LNCAP (cell line): ENCODE measurements at regions not wholly inside any gene's neighbourhood (a gene's known extent, or its start where the extent isn't known, plus 50 kb on each side); places are given as distances from the start of the nearest gene placed in this dataset.

ENCODE experiments used
- TF ChIP-seq, protein P1 (sequence below): fragments of 450-650 bp; IDR thresholded peaks from 2 replicates; pipeline ENCODE4 v1.5.1; 2017; ENCODE audit warnings: mild to moderate bottlenecking

- TF ChIP-seq, protein P1, sequence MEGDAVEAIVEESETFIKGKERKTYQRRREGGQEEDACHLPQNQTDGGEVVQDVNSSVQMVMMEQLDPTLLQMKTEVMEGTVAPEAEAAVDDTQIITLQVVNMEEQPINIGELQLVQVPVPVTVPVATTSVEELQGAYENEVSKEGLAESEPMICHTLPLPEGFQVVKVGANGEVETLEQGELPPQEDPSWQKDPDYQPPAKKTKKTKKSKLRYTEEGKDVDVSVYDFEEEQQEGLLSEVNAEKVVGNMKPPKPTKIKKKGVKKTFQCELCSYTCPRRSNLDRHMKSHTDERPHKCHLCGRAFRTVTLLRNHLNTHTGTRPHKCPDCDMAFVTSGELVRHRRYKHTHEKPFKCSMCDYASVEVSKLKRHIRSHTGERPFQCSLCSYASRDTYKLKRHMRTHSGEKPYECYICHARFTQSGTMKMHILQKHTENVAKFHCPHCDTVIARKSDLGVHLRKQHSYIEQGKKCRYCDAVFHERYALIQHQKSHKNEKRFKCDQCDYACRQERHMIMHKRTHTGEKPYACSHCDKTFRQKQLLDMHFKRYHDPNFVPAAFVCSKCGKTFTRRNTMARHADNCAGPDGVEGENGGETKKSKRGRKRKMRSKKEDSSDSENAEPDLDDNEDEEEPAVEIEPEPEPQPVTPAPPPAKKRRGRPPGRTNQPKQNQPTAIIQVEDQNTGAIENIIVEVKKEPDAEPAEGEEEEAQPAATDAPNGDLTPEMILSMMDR, result no peak
These were observed 304.1 kb downstream of the KLF6 start for GRCh38 chr10:3480990-3481315.

- TF ChIP-seq, protein P1, result no peak
These were observed 304.6 kb downstream of the KLF6 start for GRCh38 chr10:3480281-3480989.

GRCh38 chr10:3478632-3479240 is 306.2 kb upstream of the PITRM1 start:
- TF ChIP-seq, protein P1, result no peak

- TF ChIP-seq, protein P1, result no peak
These were observed 305.6 kb upstream of the PITRM1 start for GRCh38 chr10:3478153-3478552.

GRCh38 chr10:3477683-3478082 is 305.1 kb upstream of the PITRM1 start:
- TF ChIP-seq, protein P1, result no peak

- TF ChIP-seq, protein P1, result no peak
These were observed 304.3 kb upstream of the PITRM1 start for GRCh38 chr10:3476640-3477448.

- TF ChIP-seq, protein P1, result no peak
These were observed 303.6 kb upstream of the PITRM1 start for GRCh38 chr10:3476186-3476585.
